IPS-NIHi11 (cell line): ENCODE measurements at regions not wholly inside any gene's neighbourhood (a gene's known extent, or its start where the extent isn't known, plus 50 kb on each side); places are given as distances from the start of the nearest gene placed in this dataset.

ENCODE experiments used
- DNase-seq: peaks from one replicate; pipeline ENCODE4 v3.0.0; 2012; ENCODE audit warnings: mixed read lengths, low spot score

GRCh38 chr2:60603533-60604190 lies 50.2 kb upstream of the BCL11A start:
- DNase-seq = no peak

- no peak for DNase-seq
These were observed 51.1 kb upstream of the BCL11A start for GRCh38 chr2:60604486-60605064.

- DNase-seq = no peak
These were observed 52.4 kb upstream of the BCL11A start for GRCh38 chr2:60605866-60606265.

- no peak for DNase-seq
These were observed 55.2 kb upstream of the BCL11A start for GRCh38 chr2:60608679-60609078.

- no peak for DNase-seq
These were observed 58.6 kb upstream of the BCL11A start for GRCh38 chr2:60612033-60612432.

- no peak for DNase-seq
These were observed 60.9 kb upstream of the BCL11A start for GRCh38 chr2:60614319-60614718.

GRCh38 chr2:60621688-60622429 lies 68.4 kb upstream of the BCL11A start:
- no peak for DNase-seq

- DNase-seq = no peak
These were observed 69.6 kb upstream of the BCL11A start for GRCh38 chr2:60623040-60623439.

GRCh38 chr2:60627412-60627811 lies 74.0 kb upstream of the BCL11A start:
- no peak for DNase-seq

- DNase-seq = no peak
These were observed 74.6 kb upstream of the BCL11A start for GRCh38 chr2:60628026-60628425.

GRCh38 chr2:60628615-60629304 lies 75.3 kb upstream of the BCL11A start:
- DNase-seq = no peak

GRCh38 chr2:60629305-60629662 lies 75.8 kb upstream of the BCL11A start:
- DNase-seq = no peak

GRCh38 chr2:60629801-60630385 lies 76.4 kb upstream of the BCL11A start:
- DNase-seq = no peak

GRCh38 chr2:60633615-60634014 lies 80.2 kb upstream of the BCL11A start:
- DNase-seq = no peak

GRCh38 chr2:60634438-60634837 lies 81.0 kb upstream of the BCL11A start:
- DNase-seq = no peak

GRCh38 chr2:60641811-60642788 lies 88.6 kb upstream of the BCL11A start:
- peak; percentile 52 for DNase-seq

GRCh38 chr2:60643747-60644146 lies 90.3 kb upstream of the BCL11A start:
- no peak for DNase-seq

GRCh38 chr2:60644951-60645350 lies 91.5 kb upstream of the BCL11A start:
- DNase-seq = no peak

- no peak for DNase-seq
These were observed 94.7 kb upstream of the BCL11A start for GRCh38 chr2:60648191-60648590.

GRCh38 chr2:60649721-60650120 lies 96.3 kb upstream of the BCL11A start:
- no peak for DNase-seq

- no peak for DNase-seq
These were observed 99.4 kb upstream of the BCL11A start for GRCh38 chr2:60652832-60653340.
